ENCODE measurements at regions not wholly inside any gene's neighbourhood (a gene's known extent, or its start where the extent isn't known, plus 50 kb on each side); places are given as distances from the start of the nearest gene placed in this dataset.

DNA sequence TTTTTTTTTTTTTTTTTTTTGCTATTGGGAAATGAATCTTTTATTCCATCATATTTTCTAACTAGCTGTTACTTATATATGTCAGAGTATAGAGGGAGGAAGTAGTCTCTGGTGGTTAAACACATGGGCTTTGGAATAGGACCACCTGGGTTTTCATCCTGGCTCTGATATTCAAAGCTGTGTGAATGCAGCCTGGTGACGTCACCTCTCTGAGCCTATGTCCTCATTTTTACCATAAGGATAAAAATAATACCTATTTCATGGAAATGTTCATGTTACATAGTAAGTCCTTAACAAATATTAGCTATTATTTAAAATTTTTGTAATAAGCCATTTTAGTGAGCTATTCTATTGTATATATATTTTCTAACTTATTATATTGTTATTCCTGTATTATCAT is 58.8 kb upstream of the TOX2 start:
- H3K4me3 ChIP-seq (ENCODE audit: low read depth, low read length): no peak overlapping the region
- ChIA-PET CTCF (interaction anchor here (1.0 kb wide), 1 partner anchor 16 kb away, joined by 3 read pairs; no protein-coding TSS in a partner anchor), POLR2A (no interaction called here)
- no peak for TF ChIP-seq CTCF (IDR thresholded peaks at IDR 0.05; ENCODE audit: insufficient read depth, low read length, missing control alignments)
- DNase-seq (ENCODE audit: low read depth, low spot score): no peak

DNA sequence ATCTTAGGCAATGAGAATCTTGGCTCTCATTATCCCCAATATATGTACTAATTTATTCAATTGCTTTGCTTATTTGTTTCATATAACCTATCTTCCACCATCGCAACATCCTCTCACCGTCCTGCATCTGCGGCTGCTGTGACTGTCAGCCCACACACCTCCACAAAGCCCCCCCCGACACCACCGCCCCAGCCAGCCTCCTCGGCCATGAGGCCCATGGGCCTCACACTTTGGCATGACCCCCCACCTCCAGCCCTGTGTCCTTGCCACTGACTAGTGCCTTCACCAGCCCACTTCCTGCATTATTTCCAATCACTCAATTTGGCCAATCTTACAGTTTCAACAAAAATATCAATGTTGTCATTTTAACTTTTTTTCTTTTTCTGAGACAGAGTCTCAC is 60.7 kb upstream of the TOX2 start:
- CTCF ChIA-PET: no interaction called here

GRCh38 chr20:43853174-43853803 is 61.4 kb upstream of the TOX2 start:
- POLR2A ChIA-PET: no interaction called here
- DNase-seq (ENCODE audit: low read depth, low spot score): no peak
- CTCF ChIA-PET: no interaction called here

More for the DNA sequence above, 60.7 kb upstream of the TOX2 start:
- DNase-seq (ENCODE audit: low read depth, low spot score): no peak
- POLR2A ChIA-PET: no interaction called here
- no peak for TF ChIP-seq CTCF (IDR thresholded peaks at IDR 0.05; ENCODE audit: insufficient read depth, low read length, missing control alignments)
- no peak overlapping the region for H3K4me3 ChIP-seq (ENCODE audit: low read depth, low read length)

GRCh38 chr20:43849496-43850186 is 65.0 kb upstream of the TOX2 start:
- no peak for DNase-seq (ENCODE audit: low read depth, low spot score)
- ChIA-PET POLR2A (no interaction called here), CTCF (no interaction called here)
- no peak overlapping the region for H3K4me3 ChIP-seq (ENCODE audit: low read depth, low read length)
- TF ChIP-seq CTCF (IDR thresholded peaks at IDR 0.05; ENCODE audit: insufficient read depth, low read length, missing control alignments): no peak

More at GRCh38 chr20:43853174-43853803, 61.4 kb upstream of the TOX2 start:
- no peak for TF ChIP-seq CTCF (IDR thresholded peaks at IDR 0.05; ENCODE audit: insufficient read depth, low read length, missing control alignments)
- H3K4me3 ChIP-seq (ENCODE audit: low read depth, low read length): no peak overlapping the region

DNA sequence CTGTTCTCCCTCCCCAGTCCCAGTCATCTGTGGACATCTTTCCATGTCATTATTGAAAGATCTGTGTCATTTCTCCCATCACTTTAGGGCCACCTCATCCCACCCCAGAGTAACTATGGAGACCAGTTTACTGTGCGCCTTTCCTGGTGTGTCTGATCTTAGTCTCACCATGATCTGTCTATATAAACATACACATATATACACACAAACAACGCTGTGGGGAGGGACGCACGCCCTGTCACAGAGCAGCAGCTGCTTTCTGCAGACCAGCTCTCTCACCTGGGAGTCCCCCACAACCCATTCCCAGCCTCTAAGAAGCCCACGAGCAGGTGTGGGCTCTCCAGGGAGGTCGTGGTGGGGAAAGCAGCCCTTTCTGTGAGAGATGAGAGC is 68.1 kb upstream of the TOX2 start:
- DNase-seq (ENCODE audit: low read depth, low spot score): no peak
- POLR2A ChIA-PET: no interaction called here
- H3K4me3 ChIP-seq (ENCODE audit: low read depth, low read length): no peak overlapping the region
- no peak for TF ChIP-seq CTCF (IDR thresholded peaks at IDR 0.05; ENCODE audit: insufficient read depth, low read length, missing control alignments)
- CTCF ChIA-PET: interaction anchor here (1.3 kb wide), 2 partner anchors 23 to 235 kb away, joined by 3 to 4 read pairs; no protein-coding TSS in a partner anchor

DNA sequence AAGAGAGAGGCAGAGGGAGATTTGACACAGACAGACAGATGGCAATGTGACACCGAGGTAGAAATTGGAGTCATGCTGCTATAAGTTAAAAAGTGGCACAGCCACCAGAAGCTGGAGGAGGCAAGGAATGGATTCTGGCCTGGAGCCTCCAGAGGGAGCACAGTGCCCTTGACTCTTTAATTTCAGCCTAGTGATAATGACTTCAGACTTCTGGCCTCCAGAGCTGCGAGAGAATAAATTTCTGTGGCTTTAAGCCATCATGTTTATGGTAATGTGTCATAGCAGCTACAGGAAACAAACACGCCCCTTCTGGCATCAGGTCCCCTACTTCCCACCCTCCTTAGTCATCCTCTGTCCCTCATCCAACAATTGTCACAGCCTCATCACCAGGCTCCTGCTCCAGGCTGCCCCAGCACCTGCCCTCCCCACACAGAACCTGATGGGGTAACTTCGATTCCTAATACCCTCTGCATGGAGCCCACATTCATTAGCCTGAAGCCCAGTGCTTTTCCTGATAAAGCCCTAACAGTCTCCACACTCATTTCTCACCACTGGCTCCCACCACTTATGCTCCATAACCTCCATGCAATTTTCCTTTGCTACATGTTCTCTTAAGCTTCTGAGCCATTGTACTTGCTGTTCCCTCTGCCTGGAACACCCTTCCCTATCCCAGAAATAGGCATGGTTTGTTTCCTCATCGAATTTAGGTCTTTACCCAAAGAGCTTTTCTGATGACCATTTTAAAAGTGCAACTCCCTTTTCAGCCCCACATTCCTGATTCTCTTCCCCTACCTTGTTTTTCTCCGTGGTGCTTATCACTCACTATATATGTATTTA is 69.7 kb upstream of the TOX2 start:
- H3K4me3 ChIP-seq (ENCODE audit: low read depth, low read length): no peak overlapping the region
- DNase-seq (ENCODE audit: low read depth, low spot score): peak; percentile 77
- ChIA-PET POLR2A (interaction anchor here (0.8 kb wide), 1 partner anchor 133 kb away, joined by 3 read pairs; no protein-coding TSS in a partner anchor), CTCF (interaction anchor here (1.0 to 4.0 kb wide), 6 partner anchors 10 to 237 kb away, joined by 3 to 22 read pairs (median 5); no protein-coding TSS in a partner anchor)
- TF ChIP-seq CTCF (IDR thresholded peaks at IDR 0.05; ENCODE audit: insufficient read depth, low read length, missing control alignments): peak; percentile 47
